ENCODE measurements at regions not wholly inside any gene's neighbourhood (a gene's known extent, or its start where the extent isn't known, plus 50 kb on each side); places are given as distances from the start of the nearest gene placed in this dataset.

- Histone ChIP-seq H3K27ac (no peak overlapping the region), H3K4me3 (no peak overlapping the region), H3K36me3 (no peaks in the 10 kb centered on the region), H3K9me3 (ENCODE audit: low read depth) (no peaks in the 10 kb centered on the region), H3K4me1 (ENCODE audit: low read depth) (no peaks in the 10 kb centered on the region), H3K27me3 (no peaks in the 10 kb centered on the region)
- TF ChIP-seq CTCF (IDR thresholded peaks at IDR 0.05; ENCODE audit: low read depth, low read length), result no peak
- DNase-seq (ENCODE audit: low read depth in 1 of 2, low spot score in 1 of 2), result no peak
Observed at GRCh38 chr10:53395449-53395848, 622.9 kb upstream of the MBL2 start.

- H3K36me3 ChIP-seq, result no peaks in the 10 kb centered on the region
- no peaks in the 10 kb centered on the region for H3K27me3 ChIP-seq
- no peaks in the 10 kb centered on the region for H3K4me1 ChIP-seq (ENCODE audit: low read depth)
- H3K4me3 ChIP-seq, result no peak overlapping the region
- no peak overlapping the region for H3K27ac ChIP-seq
- TF ChIP-seq CTCF (IDR thresholded peaks at IDR 0.05; ENCODE audit: low read depth, low read length), result no peak
- DNase-seq (ENCODE audit: low read depth in 1 of 2, low spot score in 1 of 2), result no peak
- H3K9me3 ChIP-seq (ENCODE audit: low read depth), result no peaks in the 10 kb centered on the region
Observed at GRCh38 chr10:53387562-53387961, 615.0 kb upstream of the MBL2 start.

- H3K9me3 ChIP-seq (ENCODE audit: low read depth), result no peaks in the 10 kb centered on the region
- no peak overlapping the region for H3K27ac ChIP-seq
- no peak overlapping the region for H3K4me3 ChIP-seq
- H3K27me3 ChIP-seq, result no peaks in the 10 kb centered on the region
- TF ChIP-seq CTCF (IDR thresholded peaks at IDR 0.05; ENCODE audit: low read depth, low read length), result no peak
- no peaks in the 10 kb centered on the region for H3K36me3 ChIP-seq
- no peak for DNase-seq (ENCODE audit: low read depth in 1 of 2, low spot score in 1 of 2)
- H3K4me1 ChIP-seq (ENCODE audit: low read depth), result no peaks in the 10 kb centered on the region
Observed at GRCh38 chr10:53382543-53382942, 610.0 kb upstream of the MBL2 start.

GRCh38 chr10:53379956-53380355 is 607.4 kb upstream of the MBL2 start:
- no peaks in the 10 kb centered on the region for H3K27me3 ChIP-seq
- no peak for TF ChIP-seq CTCF (IDR thresholded peaks at IDR 0.05; ENCODE audit: low read depth, low read length)
- no peak overlapping the region for H3K27ac ChIP-seq
- no peaks in the 10 kb centered on the region for H3K36me3 ChIP-seq
- H3K4me3 ChIP-seq, result no peak overlapping the region
- H3K9me3 ChIP-seq (ENCODE audit: low read depth), result no peaks in the 10 kb centered on the region
- DNase-seq (ENCODE audit: low read depth in 1 of 2, low spot score in 1 of 2), result no peak
- H3K4me1 ChIP-seq (ENCODE audit: low read depth), result no peaks in the 10 kb centered on the region

- DNase-seq (ENCODE audit: low read depth in 1 of 2, low spot score in 1 of 2), result no peak
- Histone ChIP-seq H3K4me1 (ENCODE audit: low read depth) (no peaks in the 10 kb centered on the region), H3K36me3 (no peaks in the 10 kb centered on the region)
Observed at GRCh38 chr10:53370347-53370746, 597.8 kb upstream of the MBL2 start.

More at GRCh38 chr10:53370347-53370746, 597.8 kb upstream of the MBL2 start:
- TF ChIP-seq CTCF (IDR thresholded peaks at IDR 0.05; ENCODE audit: low read depth, low read length), result no peak
- H3K27ac ChIP-seq, result no peak overlapping the region
- H3K4me3 ChIP-seq, result no peak overlapping the region
- H3K9me3 ChIP-seq (ENCODE audit: low read depth), result no peaks in the 10 kb centered on the region
- H3K27me3 ChIP-seq, result no peaks in the 10 kb centered on the region
